Trophoblast cell (in vitro differentiated cells and primary cell): ENCODE measurements at regions not wholly inside any gene's neighbourhood (a gene's known extent, or its start where the extent isn't known, plus 50 kb on each side); places are given as distances from the start of the nearest gene placed in this dataset.

ENCODE experiments used
- DNase-seq, 2 donors: peaks; one replicate each; pipeline ENCODE4 v3.0.0-alpha.2; 2016
- H2AFZ ChIP-seq: 2 replicates; pipeline ENCODE4 v1.6.1; 2013; ENCODE audit warnings: low read length, moderate library complexity, mild to moderate bottlenecking; ENCODE audit not compliant: insufficient read depth, poor library complexity
- H2AK5ac ChIP-seq: 2 replicates; pipeline ENCODE4 v1.6.1; 2013; ENCODE audit warnings: mild to moderate bottlenecking, low read length
- H2BK120ac ChIP-seq: 2 replicates; pipeline ENCODE4 v1.6.1; 2013; ENCODE audit warnings: low read length, mild to moderate bottlenecking, moderate library complexity; ENCODE audit not compliant: insufficient read depth, poor library complexity
- H2BK12ac ChIP-seq: 2 replicates; pipeline ENCODE4 v1.6.1; 2013; ENCODE audit warnings: mild to moderate bottlenecking, low read length, moderate library complexity
- H2BK5ac ChIP-seq: 2 replicates; pipeline ENCODE4 v1.6.1; 2013; ENCODE audit warnings: low read length, low read depth, moderate library complexity, mild to moderate bottlenecking; ENCODE audit not compliant: poor library complexity
- H3K14ac ChIP-seq: 2 replicates; pipeline ENCODE4 v1.6.1; 2013; ENCODE audit warnings: mild to moderate bottlenecking, low read length
- H3K18ac ChIP-seq: 2 replicates; pipeline ENCODE4 v1.6.1; 2013; ENCODE audit warnings: mild to moderate bottlenecking, low read length
- H3K23ac ChIP-seq: 2 replicates; pipeline ENCODE4 v1.6.1; 2013; ENCODE audit warnings: low read length
- H3K27ac ChIP-seq: 2 replicates; pipeline ENCODE4 v1.5.1; 2013; ENCODE audit warnings: low read depth, mild to moderate bottlenecking, inconsistent platforms, low read length, moderate library complexity
- H3K27me3 ChIP-seq: 2 replicates; pipeline ENCODE4 v1.6.1; 2013; ENCODE audit warnings: inconsistent platforms, mild to moderate bottlenecking, low read length, moderate library complexity; ENCODE audit not compliant: insufficient read depth
- H3K36me3 ChIP-seq, 2 experiments: 1 replicate in 1 of 2; 2 replicates in 1 of 2; pipeline ENCODE4 v1.6.1; 2013; ENCODE audit warnings: low read length in 2 of 2, mild to moderate bottlenecking in 2 of 2, moderate library complexity in 1 of 2; ENCODE audit not compliant: insufficient read depth in 2 of 2, control insufficient read depth in 1 of 2
- H3K4ac ChIP-seq: 2 replicates; pipeline ENCODE4 v1.6.1; 2013; ENCODE audit warnings: low read depth, mild to moderate bottlenecking, low read length, moderate library complexity
- H3K4me1 ChIP-seq, 2 experiments: 1 replicate in 1 of 2; 2 replicates in 1 of 2; pipeline ENCODE4 v1.6.1; 2013; ENCODE audit warnings: low read length in 2 of 2, mild to moderate bottlenecking in 2 of 2, moderate library complexity in 1 of 2; ENCODE audit not compliant: insufficient read depth in 2 of 2, control insufficient read depth in 1 of 2
- H3K4me2 ChIP-seq: 2 replicates; pipeline ENCODE4 v1.6.1; 2013; ENCODE audit warnings: inconsistent platforms, mild to moderate bottlenecking, low read length, moderate library complexity
- H3K4me3 ChIP-seq: 2 replicates; pipeline ENCODE4 v1.5.1; 2013; ENCODE audit warnings: mild to moderate bottlenecking, low read depth, low read length, inconsistent platforms
- H3K79me1 ChIP-seq: one replicate; pipeline ENCODE4 v1.6.1; 2013; ENCODE audit warnings: low read length
- H3K79me2 ChIP-seq: 2 replicates; pipeline ENCODE4 v1.6.1; 2013; ENCODE audit warnings: low read length, mild to moderate bottlenecking; ENCODE audit not compliant: control insufficient read depth, insufficient read depth, poor library complexity
- H3K9ac ChIP-seq: 2 replicates; pipeline ENCODE4 v1.6.1; 2013; ENCODE audit warnings: mild to moderate bottlenecking, low read length
- H3K9me3 ChIP-seq: 2 replicates; pipeline ENCODE4 v1.6.1; 2013; ENCODE audit warnings: low read depth, mild to moderate bottlenecking, control low read depth, inconsistent platforms, low read length; ENCODE audit not compliant: insufficient read depth
- H4K12ac ChIP-seq: 2 replicates; pipeline ENCODE4 v1.6.1; 2013; ENCODE audit warnings: low read depth, mild to moderate bottlenecking, low read length, moderate library complexity
- H4K8ac ChIP-seq: 2 replicates; pipeline ENCODE4 v1.6.1; 2013; ENCODE audit warnings: low read depth, mild to moderate bottlenecking, low read length, moderate library complexity
- H4K91ac ChIP-seq: one replicate; pipeline ENCODE4 v1.6.1; 2013; ENCODE audit warnings: low read depth, mild to moderate bottlenecking, low read length, moderate library complexity
- WGBS: extraction: QIAGEN DNeasy Blood & Tissue Kit; methylation state at CpG from one replicate; pipeline ENCODE4 v1.1.7; 2013; ENCODE audit warnings: missing lambda C conversion rate; ENCODE audit not compliant: insufficient read length, insufficient coverage; ENCODE audit errors: extremely low coverage; 5-methylcytosine and 5-hydroxymethylcytosine counted together

DNA sequence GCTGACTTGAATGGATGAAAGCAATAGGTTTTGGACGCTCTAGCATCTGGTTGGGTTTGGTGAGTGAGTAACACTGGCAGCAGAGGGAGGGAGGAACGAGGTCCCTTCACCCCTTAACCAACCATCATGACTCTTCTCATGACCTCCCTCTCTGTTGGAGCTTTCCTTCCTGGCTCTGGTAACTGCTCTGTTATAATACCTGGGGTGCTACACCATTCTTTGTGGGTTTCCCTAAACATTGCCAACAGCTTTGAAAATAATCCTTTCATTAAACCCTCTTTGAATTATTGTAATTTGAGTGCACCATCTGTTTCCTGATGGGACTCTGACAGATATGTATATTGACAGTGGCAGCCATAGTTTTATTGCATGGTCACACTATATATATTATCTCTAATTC lies 146.2 kb upstream of the PTPRG start:
- Histone ChIP-seq H3K9ac (no peak overlapping the region), H3K18ac (no peak overlapping the region), H3K4me1 (no peaks in the 10 kb centered on the region), H3K27ac (no peak overlapping the region), H3K79me2 (no peaks in the 10 kb centered on the region), H3K36me3 (no peaks in the 10 kb centered on the region), H2BK120ac (no peak overlapping the region), H3K4ac (no peak overlapping the region), H3K23ac (no peak overlapping the region), H3K9me3 (no peaks in the 10 kb centered on the region), H3K4me3 (no peak overlapping the region), H4K12ac (no peak overlapping the region), H3K27me3 (no peaks in the 10 kb centered on the region), H3K14ac (no peak overlapping the region), H4K8ac (no peak overlapping the region), H2AFZ (no peak overlapping the region), H3K4me2 (no peak overlapping the region), H3K79me1 (no peaks in the 10 kb centered on the region), H4K91ac (no peak overlapping the region), H2BK5ac (no peak overlapping the region), H2BK12ac (no peak overlapping the region), H2AK5ac (no peak overlapping the region)
- no peak for DNase-seq
- WGBS = no CpG with 5 or more reads among the region's 2 CpGs

DNA sequence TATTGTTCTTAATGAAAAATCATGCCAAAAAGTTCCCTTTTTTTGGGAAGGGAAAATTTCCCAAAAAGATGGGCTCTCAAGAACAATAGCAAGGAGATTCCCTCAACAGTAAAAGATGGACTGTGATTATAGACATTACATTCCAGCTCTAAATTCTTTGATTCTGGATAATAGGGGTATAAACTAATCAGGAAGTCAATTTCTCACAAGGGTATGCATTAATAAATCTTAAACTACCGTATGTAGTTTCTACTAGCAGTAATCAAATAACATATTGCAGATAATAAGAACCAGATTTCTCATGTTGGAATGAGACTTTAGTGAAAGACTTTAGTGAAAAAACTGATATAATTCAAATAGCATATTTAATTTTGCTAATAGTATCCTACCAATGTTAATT lies 144.8 kb upstream of the PTPRG start:
- no peaks in the 10 kb centered on the region for H3K27me3 ChIP-seq
- WGBS = no CpG with 5 or more reads among the region's 1 CpG
- H4K8ac ChIP-seq = no peak overlapping the region
- no peak overlapping the region for H2AK5ac ChIP-seq
- H3K4me3 ChIP-seq = no peak overlapping the region
- no peak overlapping the region for H4K91ac ChIP-seq
- no peak overlapping the region for H2BK120ac ChIP-seq
- H3K9me3 ChIP-seq = no peaks in the 10 kb centered on the region
- no peak overlapping the region for H2BK5ac ChIP-seq
- H2AFZ ChIP-seq = no peak overlapping the region
- no peaks in the 10 kb centered on the region for H3K36me3 ChIP-seq
- no peak overlapping the region for H3K27ac ChIP-seq
- H3K4me1 ChIP-seq = no peaks in the 10 kb centered on the region
- no peak overlapping the region for H4K12ac ChIP-seq
- no peak overlapping the region for H3K14ac ChIP-seq
- H2BK12ac ChIP-seq = no peak overlapping the region
- no peak overlapping the region for H3K23ac ChIP-seq
- no peak overlapping the region for H3K4ac ChIP-seq
- DNase-seq = no peak
- no peak overlapping the region for H3K18ac ChIP-seq
- no peak overlapping the region for H3K4me2 ChIP-seq
- H3K79me2 ChIP-seq = no peaks in the 10 kb centered on the region
- no peak overlapping the region for H3K9ac ChIP-seq
- no peaks in the 10 kb centered on the region for H3K79me1 ChIP-seq

DNA sequence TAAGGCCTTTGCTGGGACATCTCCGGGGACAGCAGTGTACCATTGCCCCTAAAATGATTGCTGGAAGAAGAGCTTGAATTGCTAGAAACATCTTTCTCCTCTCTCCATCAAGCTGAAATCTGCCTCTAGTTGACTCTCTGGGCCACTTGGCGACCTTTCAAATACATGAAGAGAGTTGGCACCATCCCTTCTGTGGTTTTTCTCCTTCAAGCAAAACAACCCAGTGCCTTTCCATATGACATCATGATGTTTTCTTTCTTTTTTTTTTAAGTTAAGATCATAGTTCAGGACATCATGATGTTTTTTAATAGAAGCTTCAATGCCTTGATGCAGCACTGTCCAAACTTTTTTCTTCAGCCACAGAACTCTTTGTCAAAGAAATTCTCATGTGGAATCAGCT lies 144.0 kb upstream of the PTPRG start:
- Histone ChIP-seq H2AFZ (no peak overlapping the region), H3K18ac (no peak overlapping the region), H3K14ac (no peak overlapping the region), H2AK5ac (no peak overlapping the region), H3K4me3 (no peak overlapping the region), H3K4me1 (no peaks in the 10 kb centered on the region), H3K79me1 (no peaks in the 10 kb centered on the region), H3K23ac (no peak overlapping the region), H2BK12ac (no peak overlapping the region), H4K8ac (no peak overlapping the region), H4K91ac (no peak overlapping the region), H3K36me3 (no peaks in the 10 kb centered on the region), H3K27me3 (no peaks in the 10 kb centered on the region), H3K9ac (no peak overlapping the region), H2BK5ac (no peak overlapping the region), H3K4ac (no peak overlapping the region), H3K9me3 (no peaks in the 10 kb centered on the region), H3K4me2 (no peak overlapping the region), H4K12ac (no peak overlapping the region), H2BK120ac (no peak overlapping the region), H3K79me2 (no peaks in the 10 kb centered on the region), H3K27ac (no peak overlapping the region)
- DNase-seq = no peak
- no CpG with 5 or more reads among the region's 2 CpGs for WGBS

DNA sequence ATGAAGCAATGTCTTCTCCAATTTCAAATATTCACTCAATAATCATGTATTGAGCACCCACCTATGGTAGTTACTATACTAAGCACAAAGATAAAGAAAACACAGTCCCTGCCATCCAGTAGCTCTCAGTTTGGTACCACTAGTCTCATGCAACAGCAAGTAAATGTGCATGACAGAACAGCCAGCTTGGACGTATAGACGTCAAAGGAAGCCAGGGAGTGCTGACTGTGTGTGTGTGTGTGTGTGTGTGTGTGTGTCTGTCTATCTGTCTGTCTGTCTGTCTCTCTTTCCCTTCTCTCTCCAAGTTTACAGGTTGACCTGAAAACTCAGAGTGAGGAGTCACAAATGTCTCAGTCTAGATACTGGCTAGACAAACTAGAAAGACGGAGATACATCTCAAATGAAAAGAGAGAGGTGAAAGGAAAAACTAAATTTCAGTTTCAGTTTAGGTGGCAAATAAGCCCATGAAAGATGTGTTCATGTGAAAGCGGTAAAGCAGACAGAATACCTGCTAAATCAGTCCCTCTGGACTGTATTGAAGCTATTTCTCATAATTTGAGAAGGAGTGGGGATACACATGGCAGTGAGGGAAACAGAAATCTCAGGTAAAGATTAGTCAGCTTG lies 141.1 kb upstream of the PTPRG start:
- Histone ChIP-seq H2BK5ac (no peak overlapping the region), H3K27ac (no peak overlapping the region), H3K36me3 (no peaks in the 10 kb centered on the region), H3K9me3 (no peaks in the 10 kb centered on the region), H2BK120ac (no peak overlapping the region), H2AFZ (no peak overlapping the region), H3K79me2 (no peaks in the 10 kb centered on the region), H3K27me3 (no peaks in the 10 kb centered on the region), H4K12ac (no peak overlapping the region), H4K8ac (no peak overlapping the region), H4K91ac (no peak overlapping the region), H3K9ac (no peak overlapping the region), H2AK5ac (no peak overlapping the region), H2BK12ac (no peak overlapping the region), H3K4me1 (no peaks in the 10 kb centered on the region), H3K4me2 (no peak overlapping the region), H3K79me1 (no peaks in the 10 kb centered on the region), H3K4me3 (no peak overlapping the region), H3K4ac (no peak overlapping the region), H3K14ac (no peak overlapping the region), H3K23ac (no peak overlapping the region), H3K18ac (no peak overlapping the region)
- no CpG with 5 or more reads among the region's 4 CpGs for WGBS
- DNase-seq = no peak
